Fibroblast of the conjunctiva (primary cell): ENCODE measurements at regions not wholly inside any gene's neighbourhood (a gene's known extent, or its start where the extent isn't known, plus 50 kb on each side); places are given as distances from the start of the nearest gene placed in this dataset.
A peak's percentile ranks its signal among the peaks of the same experiment; 100 is the strongest.
"Not testable (repeated sequence)": the region's sequence is repeated elsewhere in the genome, so short reads cannot be mapped to it uniquely, and the experiment has no call there.

Source experiments
- DNase-seq: peaks from one replicate; pipeline ENCODE4 v3.0.0-alpha.2; 2010; ENCODE audit warnings: low read depth

DNA sequence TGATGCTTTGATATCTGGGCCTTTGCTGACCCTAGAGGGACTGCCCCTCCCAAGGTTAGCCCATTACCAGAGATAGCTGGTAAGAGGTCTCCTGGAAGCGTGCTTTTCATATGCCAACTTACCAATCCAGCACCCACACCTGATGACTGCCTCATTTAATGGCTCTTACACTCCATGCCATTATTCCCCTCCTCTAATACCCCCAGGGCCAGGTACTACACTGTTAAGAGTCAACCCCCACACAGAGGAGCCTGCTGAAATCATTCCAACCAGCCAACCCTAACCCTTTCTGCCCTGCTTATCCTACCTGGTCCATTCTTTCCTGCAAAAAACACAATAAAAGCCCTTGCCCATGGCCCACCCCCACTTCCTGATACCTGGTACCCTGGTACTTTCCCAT is 736.8 kb upstream of the SLC35B3 start:
- DNase-seq = no peak

DNA sequence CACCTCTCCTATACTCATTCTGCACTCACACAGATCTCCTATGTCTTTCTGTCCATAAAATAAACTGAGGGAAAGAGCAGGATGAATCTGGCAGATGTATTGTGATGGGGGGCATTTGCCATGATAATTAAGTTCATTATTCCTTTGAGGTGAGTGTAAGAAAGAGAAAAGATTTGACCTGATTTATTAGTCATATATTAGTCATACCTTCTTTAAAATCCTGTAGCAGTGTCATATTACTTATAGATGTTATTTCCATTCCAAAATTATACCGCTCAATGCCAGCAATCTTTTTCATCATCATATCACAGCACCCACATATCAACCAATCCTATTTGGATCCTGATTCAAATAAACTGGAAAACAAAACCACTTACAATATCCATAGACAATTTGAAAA is 733.3 kb upstream of the SLC35B3 start:
- no peak for DNase-seq

DNA sequence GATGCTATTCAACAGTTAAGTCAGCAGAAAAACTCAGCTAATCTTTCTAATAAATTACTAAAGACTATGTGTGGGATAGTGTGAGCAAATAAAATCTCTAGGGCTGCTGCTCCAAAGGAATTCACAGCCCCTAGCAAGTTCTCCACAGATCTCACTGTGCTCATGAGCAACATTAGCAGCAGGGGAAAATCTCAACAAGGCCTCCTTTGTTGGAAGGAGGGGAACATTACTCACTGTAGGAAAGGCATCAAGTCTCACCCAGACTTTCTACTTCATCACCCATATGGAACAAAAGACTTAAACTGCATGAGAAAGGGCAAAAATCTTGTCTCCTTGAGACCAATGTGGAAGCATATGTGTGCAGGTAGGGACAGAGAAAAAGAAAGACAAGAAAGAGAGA is 726.4 kb upstream of the SLC35B3 start:
- DNase-seq = no peak

DNA sequence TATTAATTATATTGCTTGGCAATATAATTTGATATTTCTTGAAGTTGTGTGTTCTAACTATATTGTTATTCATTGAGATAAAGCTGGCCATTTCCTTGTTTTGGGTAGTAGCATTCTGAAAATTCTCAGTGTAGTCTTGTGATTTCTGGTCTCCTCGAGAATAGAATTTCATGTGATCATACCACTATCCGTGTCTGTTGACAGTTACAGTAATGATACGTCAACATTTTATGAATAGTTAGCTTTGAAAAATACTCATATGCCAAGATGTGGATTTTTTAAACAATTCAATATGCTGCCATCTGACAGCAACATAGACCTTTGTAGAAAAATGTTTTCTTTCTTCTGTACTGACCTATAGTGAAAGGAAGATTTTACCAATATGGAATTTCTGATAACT is 723.7 kb upstream of the SLC35B3 start:
- no peak for DNase-seq

DNA sequence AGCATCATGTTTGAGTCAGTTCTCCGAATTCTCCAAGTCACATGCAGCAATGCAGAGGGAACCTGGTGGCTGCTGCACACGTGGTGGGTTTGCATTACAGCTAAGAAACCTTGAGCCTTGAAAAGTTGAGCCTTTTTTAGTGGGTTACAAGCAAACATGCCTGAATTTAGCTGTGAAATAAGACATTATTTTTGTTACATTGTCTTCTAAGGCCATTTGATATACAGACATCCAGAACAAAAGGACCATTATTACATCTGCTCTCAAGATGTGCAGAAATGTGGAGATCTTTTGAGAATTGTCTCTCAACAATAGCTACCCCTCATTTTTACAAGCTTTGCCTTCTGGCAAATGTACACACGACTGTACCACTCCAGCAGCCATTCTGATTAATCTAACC is 720.5 kb upstream of the SLC35B3 start:
- DNase-seq = no peak

DNA sequence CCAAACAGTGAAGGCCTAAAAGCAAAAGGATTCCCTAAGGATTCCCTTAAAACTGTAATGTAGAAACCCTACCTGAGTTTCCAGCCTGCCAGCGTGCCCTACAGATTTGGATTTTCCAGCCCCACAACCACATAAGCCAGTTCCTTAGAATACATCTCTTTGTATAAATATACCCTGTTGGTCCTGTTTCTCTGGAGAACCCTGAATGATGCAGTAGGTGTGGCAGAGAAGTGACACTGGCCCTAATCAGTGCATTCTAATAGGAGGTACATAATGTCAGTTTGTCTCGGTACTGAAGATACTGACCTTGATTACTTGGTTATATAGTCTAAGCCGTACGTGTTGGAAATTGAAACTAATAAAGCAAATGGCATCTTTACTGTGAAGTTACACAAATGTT is 707.8 kb upstream of the SLC35B3 start:
- no peak for DNase-seq

DNA sequence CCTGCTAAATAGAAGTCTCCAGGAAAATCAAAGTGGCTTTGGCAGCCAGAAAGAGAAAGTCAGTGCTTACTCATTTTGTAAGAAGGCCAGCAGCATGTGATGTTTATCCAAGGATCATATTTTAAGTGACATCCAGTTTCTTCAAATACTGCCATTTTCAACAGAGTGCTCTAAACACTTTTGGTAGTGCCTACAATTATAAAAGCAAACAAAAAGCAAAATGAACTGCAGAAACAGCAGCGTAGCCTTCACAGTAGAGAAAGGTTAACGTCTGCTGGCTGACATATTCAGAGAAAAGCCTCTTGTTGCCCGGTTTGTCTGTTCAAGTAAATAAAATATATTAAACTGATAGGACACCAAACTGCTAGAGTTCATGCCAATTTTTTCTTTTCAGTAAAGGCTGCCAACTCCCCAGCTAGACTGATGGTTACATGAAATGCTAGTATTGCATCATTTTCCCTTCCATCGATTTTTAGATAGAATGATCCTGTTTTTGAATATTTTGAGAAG is 705.7 kb upstream of the SLC35B3 start:
- peak; percentile 69 for DNase-seq

DNA sequence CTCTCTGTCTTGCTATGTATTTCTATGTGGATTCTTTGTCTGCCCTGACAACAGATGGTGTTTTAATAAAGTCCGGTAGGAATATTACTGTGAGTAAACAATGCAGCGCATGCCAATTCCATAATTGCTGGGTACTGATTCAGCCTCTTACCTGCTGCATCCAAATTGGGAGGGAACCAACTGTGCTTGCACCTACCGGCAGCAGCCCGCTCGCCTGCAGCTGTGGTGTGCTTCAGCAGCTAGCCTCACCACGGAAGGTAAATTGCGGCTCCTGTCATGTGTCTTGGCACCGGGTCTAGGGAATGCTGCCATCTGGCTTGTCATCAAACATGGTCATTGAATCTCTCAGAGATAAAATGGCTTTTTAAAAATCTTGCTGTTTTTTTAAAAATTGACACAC is 704.8 kb upstream of the SLC35B3 start:
- DNase-seq = no peak

DNA sequence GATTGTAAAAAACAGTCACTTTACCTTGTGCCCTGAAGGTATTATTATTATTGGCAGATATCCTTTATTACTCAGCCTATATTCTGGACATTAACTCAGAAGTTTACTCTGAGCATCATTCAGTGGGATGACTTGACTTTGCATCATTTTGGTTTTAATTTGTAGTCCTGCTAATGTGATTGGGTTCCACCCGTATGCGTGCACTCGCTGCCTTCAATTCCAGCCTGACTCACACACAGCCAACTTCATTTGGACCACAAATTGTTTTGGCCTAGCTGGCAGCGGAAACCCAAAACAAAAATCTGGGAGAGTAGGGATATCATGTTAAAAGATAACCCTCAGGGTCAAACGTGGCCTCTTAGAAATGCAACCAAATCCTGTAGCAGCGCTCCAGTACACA is 704.4 kb upstream of the SLC35B3 start:
- DNase-seq = peak; percentile 77

DNA sequence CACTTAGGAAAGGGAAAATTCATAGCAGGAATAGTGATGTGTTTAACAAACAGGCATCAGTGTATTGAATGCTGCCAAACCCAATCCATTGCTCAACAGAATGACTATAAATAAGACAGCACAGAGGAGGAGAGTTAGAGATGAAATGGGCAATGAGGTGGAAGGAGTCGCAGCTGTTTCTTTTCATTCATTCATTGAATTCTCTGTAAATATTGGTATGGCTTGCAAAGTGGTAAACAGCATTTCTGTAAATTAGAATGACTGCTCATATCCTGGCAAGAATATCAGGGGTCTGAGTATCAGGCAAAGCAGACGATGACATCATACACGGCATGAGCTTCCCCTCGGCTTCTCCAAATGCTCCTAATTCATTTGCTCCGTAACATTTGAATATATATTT is 703.6 kb upstream of the SLC35B3 start:
- no peak for DNase-seq

DNA sequence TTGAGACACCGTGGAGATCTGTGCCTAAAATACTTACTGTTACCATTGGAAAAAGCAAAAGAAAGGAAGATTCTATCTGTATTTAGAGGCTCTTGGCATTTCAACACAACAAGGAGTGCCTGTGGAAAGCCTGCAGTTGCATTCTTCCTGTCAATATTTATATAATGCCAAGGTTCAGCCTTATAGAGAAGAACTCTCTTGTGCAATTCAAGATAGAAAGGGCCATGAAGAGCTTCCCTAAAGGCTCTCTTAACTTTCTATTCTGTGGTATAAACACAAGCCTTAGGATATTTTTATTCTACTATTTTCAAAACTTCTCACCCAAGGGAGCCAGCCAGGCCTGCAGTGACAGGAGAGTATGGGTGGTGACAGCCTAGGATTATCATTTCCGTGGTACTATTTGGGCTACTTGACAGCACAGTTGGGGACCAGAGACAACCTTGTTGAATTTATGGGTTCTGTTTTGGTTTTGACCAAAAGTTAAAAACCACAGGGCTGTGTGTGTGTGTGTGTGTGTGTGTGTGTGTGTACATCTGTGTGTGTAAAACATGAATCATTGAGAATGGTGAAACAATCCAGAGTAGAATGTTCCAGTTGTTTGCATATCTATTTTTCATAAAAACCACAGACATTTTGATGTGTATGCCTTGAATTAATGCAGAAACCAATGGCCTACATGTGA is 700.9 kb upstream of the SLC35B3 start:
- DNase-seq = no peak

DNA sequence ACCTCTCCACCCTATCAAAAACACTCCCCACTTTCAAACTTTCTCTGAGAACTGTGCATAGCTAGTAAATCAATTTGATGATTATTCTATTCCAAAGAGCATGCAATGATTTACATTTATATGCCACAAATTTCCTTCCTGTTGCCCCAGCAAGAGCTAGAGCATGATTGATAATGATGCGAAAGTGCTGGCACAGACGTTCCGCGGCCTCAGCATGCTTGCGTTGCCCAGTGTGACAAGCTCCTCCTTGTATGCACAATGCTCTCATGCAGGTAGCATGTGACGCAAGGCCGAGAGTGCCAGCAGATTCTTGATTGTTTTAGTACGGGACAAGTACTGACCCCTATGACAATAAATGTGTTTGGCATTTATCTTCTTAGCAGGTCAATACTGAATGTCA is 696.3 kb upstream of the SLC35B3 start:
- DNase-seq = no peak

DNA sequence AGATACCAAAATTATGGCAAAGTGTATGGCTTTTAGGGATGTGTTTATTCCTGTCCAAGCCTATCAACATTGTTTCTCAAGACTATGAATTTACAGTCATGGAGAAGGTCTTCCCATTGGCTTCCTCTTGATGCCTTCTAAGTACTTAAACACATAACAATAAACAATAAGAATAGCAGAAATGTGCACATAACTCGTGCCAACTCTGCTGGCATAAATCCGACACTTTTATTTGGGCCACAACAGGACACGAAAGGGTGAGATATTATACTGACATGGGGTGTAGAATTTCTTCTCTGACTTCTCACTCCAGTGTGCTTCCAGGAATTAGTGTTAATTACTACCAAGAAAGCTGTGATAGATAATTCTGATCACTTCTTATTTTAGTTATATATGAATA is 695.9 kb upstream of the SLC35B3 start:
- DNase-seq = no peak

DNA sequence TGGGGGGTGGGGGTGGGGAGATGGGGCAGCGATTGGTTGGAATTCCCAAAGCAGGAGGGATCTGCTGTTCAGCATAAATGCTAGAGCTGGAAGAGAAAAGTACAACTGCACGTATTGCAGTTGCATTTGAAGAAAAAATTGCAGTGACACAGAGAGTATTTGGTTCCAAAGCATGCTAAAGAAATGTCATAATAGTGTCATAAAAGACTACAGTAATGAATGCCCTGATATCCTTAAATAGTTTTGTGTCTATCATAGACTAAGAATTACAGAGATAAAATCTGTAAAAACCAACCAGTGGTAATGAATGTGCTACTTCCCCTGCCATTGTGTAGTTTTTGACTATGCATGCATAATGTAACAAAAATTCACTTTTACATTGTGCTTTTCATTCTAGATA is 693.6 kb upstream of the SLC35B3 start:
- DNase-seq = no peak

DNA sequence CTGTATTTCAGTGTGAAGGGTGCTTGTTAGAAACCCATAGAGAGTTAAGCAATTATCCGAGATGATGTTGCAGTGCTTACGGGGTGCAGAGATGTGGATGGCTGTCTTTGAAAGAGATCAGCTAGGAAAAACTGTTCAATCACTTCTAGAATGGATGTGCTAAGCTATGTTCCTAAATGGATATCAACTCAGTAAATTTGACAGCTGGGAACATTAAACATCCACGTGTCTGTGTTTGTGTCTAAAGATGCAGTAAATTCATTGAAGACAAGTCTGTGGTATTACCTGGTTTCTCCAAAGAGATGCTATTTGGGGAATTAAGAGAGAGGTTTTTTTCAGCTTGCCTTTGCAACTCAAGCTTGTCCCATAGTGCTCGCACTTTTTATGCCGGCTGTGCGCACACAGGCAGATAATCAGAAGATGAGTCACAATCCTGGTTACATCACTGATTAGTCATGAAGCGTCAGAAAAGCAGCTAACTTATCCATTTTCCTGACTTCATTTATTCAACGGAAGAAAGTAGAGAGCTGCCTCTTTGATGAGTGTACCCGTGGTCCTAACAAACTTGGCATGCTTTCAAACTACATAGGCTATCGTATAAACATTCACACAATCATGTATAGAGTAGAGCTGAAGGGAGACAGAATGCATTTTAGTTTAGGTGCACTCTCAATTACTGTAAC is 691.7 kb upstream of the SLC35B3 start:
- peak; percentile 62 for DNase-seq

DNA sequence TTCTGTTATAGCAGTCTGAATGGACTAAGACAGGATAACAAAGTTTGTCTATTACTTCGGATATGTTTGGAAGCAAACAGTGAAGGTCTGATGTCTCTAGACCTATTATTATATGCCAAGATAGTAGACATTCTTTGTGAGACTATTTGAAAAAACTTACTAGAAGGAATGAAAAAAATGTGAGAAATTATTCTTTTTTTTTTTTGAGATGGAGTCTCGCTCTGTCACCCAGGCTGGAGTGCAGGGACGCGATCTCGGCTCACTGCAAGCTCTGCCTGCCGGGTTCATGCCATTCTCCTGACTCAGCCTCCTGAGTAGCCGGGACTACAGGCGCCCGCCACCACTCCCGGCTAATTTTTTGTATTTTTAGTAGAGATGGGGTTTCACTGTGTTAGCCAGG is 690.7 kb upstream of the SLC35B3 start:
- not testable (repeated sequence) for DNase-seq

DNA sequence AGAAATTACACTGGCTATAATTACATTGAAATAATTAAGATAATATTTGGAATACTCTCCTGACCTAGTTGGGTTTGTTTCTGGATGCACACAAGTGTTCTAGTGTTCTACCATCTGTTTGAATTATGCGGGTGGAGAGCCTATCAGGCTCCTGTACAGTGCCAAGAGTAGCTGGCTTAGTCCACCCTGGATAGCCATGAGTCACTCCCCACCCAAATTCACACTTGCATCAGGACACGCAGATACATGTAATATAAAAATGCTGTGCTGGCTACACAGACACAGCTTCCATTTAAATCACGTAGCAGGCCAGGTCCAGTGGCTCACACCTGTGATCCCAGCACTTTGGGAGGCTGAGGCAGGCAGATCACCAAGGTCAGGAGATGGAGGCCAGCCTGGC is 686.2 kb upstream of the SLC35B3 start:
- no peak for DNase-seq

DNA sequence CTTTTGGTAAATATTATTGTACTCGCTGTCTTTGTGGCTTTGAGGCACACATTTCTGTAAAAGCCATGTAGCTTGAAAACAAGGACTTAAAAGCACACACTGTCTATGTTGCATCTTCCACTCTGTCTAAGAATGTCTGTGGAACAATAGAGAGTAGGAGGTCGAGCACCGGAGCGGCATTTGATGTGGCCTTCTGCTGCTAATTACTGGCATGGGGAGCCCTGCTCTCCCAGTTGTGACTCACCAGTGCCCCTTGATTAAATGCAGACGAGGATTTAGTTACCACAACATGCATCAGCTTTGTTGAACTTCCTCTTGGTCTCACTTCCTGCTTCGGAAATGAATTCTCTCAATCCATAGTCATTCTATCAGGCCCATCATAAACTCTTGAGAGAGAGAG is 680.7 kb upstream of the SLC35B3 start:
- peak; percentile 75 for DNase-seq

DNA sequence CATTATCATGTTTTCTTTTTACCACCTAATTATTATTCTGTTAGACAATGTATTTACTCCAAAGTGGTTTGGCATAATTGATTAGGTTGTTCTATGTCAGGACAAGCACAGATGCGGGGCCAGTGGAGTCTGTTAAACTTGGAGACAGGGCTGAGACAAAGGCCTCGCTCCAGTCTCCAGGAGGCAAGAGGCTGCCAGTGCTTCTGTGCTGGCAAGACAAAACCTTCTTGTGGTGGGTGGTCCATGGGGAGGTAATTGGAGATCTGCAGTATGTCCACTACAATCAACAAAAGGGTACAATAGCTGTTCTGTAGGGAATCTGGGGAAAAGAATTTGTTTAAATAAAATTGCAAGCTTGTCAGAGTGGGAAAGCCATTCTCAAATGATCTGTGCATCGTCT is 677.2 kb upstream of the SLC35B3 start:
- no peak for DNase-seq

DNA sequence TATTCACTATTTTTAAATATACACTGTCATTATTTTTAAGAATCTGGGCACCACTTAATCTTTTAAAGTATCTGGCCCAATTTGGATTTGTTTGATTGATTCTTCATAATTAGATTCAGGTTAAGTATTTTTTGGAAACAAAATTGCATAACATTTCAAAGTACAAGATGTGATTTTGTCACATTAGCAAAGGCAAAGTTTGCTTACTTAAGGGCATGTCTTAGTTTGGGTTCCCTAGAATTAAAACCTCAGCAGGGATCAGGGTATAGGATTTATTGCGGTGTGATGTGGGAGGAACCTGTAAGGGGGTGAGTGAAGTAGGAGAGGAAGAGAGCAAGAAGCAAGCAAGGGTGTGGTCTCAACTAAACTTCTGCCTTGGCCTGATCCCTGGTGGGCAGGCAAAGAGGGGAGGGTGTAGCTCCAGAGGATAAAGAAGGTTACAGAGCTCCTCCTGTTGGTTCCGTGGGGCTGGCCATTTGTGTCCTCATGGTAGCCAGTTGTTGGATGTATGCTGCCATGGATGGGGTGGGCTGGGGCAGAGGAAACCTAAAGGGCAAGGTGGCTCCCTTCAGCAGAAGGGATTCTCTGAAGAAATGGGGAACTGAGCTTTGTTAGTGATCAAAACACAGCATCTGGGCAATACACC is 668.7 kb upstream of the SLC35B3 start:
- no peak for DNase-seq

DNA sequence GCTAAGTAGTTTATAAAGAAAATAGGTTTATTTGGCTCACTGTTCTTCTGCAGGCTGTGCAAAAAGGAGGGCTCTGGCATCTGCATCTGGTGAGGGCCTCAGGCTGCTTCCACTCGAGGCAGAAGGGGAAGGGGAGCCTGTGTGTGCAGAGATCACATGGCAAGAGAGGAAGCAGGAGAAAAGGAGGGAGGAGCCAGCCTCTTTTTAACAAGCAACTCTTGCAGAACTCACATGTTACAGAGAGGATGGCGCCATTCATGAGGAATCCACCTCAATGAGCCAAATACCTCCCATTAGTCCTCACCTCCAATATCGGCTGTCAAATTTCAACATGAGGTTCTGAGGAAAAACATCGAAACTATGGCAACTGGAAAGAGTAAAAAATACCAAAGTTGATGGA is 666.6 kb upstream of the SLC35B3 start:
- DNase-seq = no peak

DNA sequence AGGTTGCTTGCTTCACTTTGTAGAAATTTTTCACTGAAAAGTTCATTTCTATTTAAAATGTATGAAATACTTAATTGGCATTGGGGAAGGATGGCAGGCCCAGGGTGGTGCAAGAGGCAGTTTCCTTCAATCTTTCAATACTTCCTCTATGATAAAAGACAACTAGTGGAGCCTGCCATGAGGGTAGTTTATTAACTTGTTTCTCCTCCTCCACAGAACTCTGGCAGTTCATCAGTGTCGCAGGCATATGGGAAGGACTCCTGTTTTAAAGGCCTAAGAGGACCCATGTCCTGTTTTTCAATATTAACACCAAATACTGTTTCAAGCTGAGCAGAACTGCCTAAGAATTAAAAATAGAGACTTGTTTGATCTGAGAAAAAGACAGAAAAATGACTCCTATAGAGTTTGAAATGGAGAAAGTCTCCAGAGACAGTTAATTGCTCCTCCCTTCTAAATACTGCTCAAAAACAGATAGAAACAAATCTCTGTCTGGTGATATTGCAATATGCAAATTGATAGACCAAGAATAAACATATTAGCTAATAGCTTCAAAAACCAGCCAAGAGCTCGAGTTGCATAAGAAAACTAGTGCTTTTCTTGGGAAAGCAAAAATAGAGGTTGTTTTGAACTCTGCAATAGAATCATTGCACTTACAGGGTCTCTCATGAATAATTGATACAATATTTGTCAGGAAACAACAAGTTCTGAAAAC is 665.7 kb upstream of the SLC35B3 start:
- DNase-seq = no peak

DNA sequence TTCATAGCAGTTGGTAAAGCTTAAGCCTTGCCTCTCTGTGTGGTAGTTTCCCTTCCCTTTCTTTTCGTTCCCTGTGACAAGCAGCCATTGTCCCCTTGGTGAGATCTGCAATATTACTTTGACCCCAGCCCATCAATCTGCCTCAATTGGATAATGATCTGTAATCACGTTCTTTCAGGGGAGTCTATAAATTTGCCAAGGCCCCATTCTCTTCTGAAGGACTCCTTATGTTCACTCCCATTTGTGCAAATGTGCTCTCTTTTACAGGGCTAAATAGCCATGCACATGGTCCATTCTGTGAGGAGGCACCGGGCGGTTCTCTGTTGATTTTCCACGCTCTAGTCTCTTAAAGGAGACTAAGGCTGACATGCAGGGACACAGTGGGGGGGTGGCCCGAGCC is 660.4 kb upstream of the SLC35B3 start:
- no peak for DNase-seq
